MM.1S (cell line): ENCODE measurements at regions not wholly inside any gene's neighbourhood (a gene's known extent, or its start where the extent isn't known, plus 50 kb on each side); places are given as distances from the start of the nearest gene placed in this dataset.

Source experiments
- DNase-seq: peaks from one replicate; pipeline ENCODE4 v3.0.0-alpha.2; 2015
- H2AFZ ChIP-seq: fragments of 300-600 bp; sonication (generic); 2 replicates; pipeline ENCODE4 v1.6.0; 2016; ENCODE audit warnings: antibody characterized with exemption, low read length
- H3F3A ChIP-seq: fragments of 300-600 bp; sonication (generic); 2 replicates; pipeline ENCODE4 v1.6.1; 2016; ENCODE audit warnings: mild to moderate bottlenecking, antibody characterized with exemption, low read length, moderate library complexity, mixed read lengths; ENCODE audit not compliant: insufficient read depth
- H3K27ac ChIP-seq: fragments of 300-600 bp; sonication (generic); 2 replicates; pipeline ENCODE4 v1.5.1; 2016; ENCODE audit warnings: mild to moderate bottlenecking, low read length
- H3K27me3 ChIP-seq: fragments of 300-600 bp; sonication (generic); replicated peaks from 2 replicates; pipeline ENCODE4 v1.6.0; 2016; ENCODE audit warnings: low read length; ENCODE audit not compliant: insufficient read depth
- H3K36me3 ChIP-seq: fragments of 300-600 bp; sonication (generic); replicated peaks from 2 replicates; pipeline ENCODE4 v1.6.1; 2016; ENCODE audit warnings: mild to moderate bottlenecking, low read length, mixed read lengths; ENCODE audit not compliant: insufficient read depth
- H3K4me1 ChIP-seq: fragments of 300-600 bp; sonication (generic); 2 replicates; pipeline ENCODE4 v1.6.1; 2016; ENCODE audit warnings: low read length, mixed read lengths
- H3K4me2 ChIP-seq: fragments of 300-600 bp; sonication (generic); 2 replicates; pipeline ENCODE4 v1.6.0; 2016; ENCODE audit warnings: low read depth, low read length
- H3K4me3 ChIP-seq: fragments of 300-600 bp; sonication (generic); 2 replicates; pipeline ENCODE4 v1.5.1; 2016; ENCODE audit warnings: low read length, mixed read lengths
- H3K79me2 ChIP-seq: fragments of 300-600 bp; sonication (generic); 2 replicates; pipeline ENCODE4 v1.6.1; 2016; ENCODE audit warnings: mixed run types, low read length, mixed read lengths
- H3K9ac ChIP-seq: fragments of 300-600 bp; sonication (generic); 2 replicates; pipeline ENCODE4 v1.6.1; 2016; ENCODE audit warnings: low read length, mixed read lengths
- H3K9me2 ChIP-seq: fragments of 300-600 bp; sonication (generic); replicated peaks from 2 replicates; pipeline ENCODE4 v1.6.1; 2016; ENCODE audit warnings: mild to moderate bottlenecking, low read length, mixed read lengths; ENCODE audit not compliant: insufficient read depth
- H3K9me3 ChIP-seq: fragments of 300-600 bp; sonication (generic); replicated peaks from 2 replicates; pipeline ENCODE4 v1.6.1; 2016; ENCODE audit warnings: mild to moderate bottlenecking, low read length, mixed read lengths; ENCODE audit not compliant: insufficient read depth
- H4K20me1 ChIP-seq: fragments of 300-600 bp; sonication (generic); 2 replicates; pipeline ENCODE4 v1.6.1; 2016; ENCODE audit warnings: mild to moderate bottlenecking, low read length, moderate library complexity, mixed read lengths; ENCODE audit not compliant: insufficient read depth
- EZH2 ChIP-seq: fragments of 300-600 bp; sonication (generic); optimal IDR thresholded peaks from 2 replicates; pipeline ENCODE3; 2017; ENCODE audit warnings: low read depth, mild to moderate bottlenecking, antibody characterized with exemption, low read length, mixed read lengths
- EZH2phosphoT487 ChIP-seq: fragments of 300-600 bp; sonication (generic); IDR thresholded peaks from 2 replicates; pipeline ENCODE4 v1.6.1; 2018; ENCODE audit warnings: antibody characterized with exemption, low read length
- TF ChIP-seq, protein P1 (sequence below): fragments of 300-600 bp; sonication (generic); IDR thresholded peaks from 2 replicates; pipeline ENCODE4 v1.5.1; 2016; ENCODE audit warnings: antibody characterized with exemption, low read length, mixed read lengths

DNA sequence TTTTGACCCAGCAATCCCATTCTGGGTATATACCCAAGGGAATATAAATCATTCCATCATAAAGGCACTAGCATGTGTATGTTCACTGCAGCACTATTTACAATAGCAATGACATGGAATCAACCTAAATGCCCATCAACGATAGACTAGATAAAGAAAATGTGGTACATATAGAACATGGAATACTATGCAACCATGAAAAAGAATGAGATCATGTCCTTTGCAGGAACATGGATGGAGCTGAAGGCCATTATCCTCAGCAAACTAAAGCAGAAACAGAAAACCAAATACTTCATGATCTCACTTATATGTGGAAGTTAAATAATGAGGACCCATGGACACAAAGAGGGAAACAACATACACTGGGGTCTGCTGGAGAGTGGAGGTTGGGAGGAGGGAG is 58.0 kb upstream of the STARD3NL start:
- Histone ChIP-seq H3K36me3 (no peaks in the 10 kb centered on the region), H3K27ac (no peak overlapping the region), H2AFZ (no peak overlapping the region), H3F3A (no peaks in the 10 kb centered on the region), H3K9me2 (no peaks in the 10 kb centered on the region), H3K4me3 (no peak overlapping the region), H3K4me1 (no peaks in the 10 kb centered on the region), H3K4me2 (no peak overlapping the region), H3K9me3 (no peaks in the 10 kb centered on the region), H3K79me2 (no peaks in the 10 kb centered on the region), H4K20me1 (no peaks in the 10 kb centered on the region), H3K27me3 (no peaks in the 10 kb centered on the region), H3K9ac (no peak overlapping the region)
- DNase-seq: no peak
- TF ChIP-seq EZH2: no peak
- no peak for TF ChIP-seq EZH2phosphoT487
- TF ChIP-seq, protein P1, sequence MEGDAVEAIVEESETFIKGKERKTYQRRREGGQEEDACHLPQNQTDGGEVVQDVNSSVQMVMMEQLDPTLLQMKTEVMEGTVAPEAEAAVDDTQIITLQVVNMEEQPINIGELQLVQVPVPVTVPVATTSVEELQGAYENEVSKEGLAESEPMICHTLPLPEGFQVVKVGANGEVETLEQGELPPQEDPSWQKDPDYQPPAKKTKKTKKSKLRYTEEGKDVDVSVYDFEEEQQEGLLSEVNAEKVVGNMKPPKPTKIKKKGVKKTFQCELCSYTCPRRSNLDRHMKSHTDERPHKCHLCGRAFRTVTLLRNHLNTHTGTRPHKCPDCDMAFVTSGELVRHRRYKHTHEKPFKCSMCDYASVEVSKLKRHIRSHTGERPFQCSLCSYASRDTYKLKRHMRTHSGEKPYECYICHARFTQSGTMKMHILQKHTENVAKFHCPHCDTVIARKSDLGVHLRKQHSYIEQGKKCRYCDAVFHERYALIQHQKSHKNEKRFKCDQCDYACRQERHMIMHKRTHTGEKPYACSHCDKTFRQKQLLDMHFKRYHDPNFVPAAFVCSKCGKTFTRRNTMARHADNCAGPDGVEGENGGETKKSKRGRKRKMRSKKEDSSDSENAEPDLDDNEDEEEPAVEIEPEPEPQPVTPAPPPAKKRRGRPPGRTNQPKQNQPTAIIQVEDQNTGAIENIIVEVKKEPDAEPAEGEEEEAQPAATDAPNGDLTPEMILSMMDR: no peak

DNA sequence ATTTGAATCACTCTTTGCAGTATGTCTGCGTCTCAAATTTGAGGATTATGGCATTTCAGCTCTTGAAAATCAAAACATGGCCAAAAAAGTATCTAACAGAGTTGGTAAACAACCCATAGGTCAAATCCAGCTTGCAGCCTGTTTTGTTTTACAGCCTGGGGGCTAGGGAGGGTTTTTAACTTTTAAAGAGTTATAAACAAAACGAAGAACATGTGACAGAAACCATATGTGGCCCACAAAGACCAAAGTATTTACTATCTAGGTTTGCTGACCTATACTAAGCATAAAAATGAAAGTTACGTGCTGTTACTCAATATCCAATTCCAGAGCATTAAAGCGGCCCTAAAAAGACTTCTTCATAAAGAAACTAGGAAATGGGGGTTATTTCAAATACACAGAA is 55.5 kb upstream of the STARD3NL start:
- no peak for TF ChIP-seq EZH2phosphoT487
- TF ChIP-seq EZH2: no peak
- TF ChIP-seq, protein P1: no peak
- H3K27me3 ChIP-seq: no peaks in the 10 kb centered on the region
- H3K4me1 ChIP-seq: no peaks in the 10 kb centered on the region
- no peaks in the 10 kb centered on the region for H3K9me3 ChIP-seq
- H3K4me3 ChIP-seq: no peak overlapping the region
- H3K79me2 ChIP-seq: no peaks in the 10 kb centered on the region
- no peak overlapping the region for H3K9ac ChIP-seq
- H3K27ac ChIP-seq: no peak overlapping the region
- no peak for DNase-seq
- H2AFZ ChIP-seq: no peak overlapping the region
- no peak overlapping the region for H3K4me2 ChIP-seq
- H3F3A ChIP-seq: no peaks in the 10 kb centered on the region
- no peaks in the 10 kb centered on the region for H3K9me2 ChIP-seq
- no peaks in the 10 kb centered on the region for H4K20me1 ChIP-seq
- H3K36me3 ChIP-seq: no peaks in the 10 kb centered on the region

DNA sequence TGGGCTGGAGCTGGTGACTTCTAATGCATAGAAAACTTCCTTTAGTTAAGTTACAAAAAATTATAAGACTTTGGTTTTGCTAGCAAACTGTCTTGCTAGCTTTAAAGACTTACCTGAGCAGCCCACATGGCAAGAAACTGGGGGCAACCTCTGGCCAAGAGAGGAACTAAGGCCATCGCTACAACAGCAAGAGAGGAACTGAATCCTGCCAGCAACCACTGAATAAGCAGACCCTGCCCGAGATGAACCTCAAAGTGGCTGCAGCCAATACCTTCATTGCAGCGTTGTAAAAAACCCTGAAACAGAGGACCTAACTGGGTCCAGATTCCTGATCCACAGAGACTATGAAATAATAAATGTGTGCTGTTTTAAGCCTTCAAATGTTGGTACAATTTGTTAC is 54.6 kb upstream of the STARD3NL start:
- Histone ChIP-seq H4K20me1 (no peaks in the 10 kb centered on the region), H3K4me3 (no peak overlapping the region), H2AFZ (no peak overlapping the region), H3F3A (no peaks in the 10 kb centered on the region), H3K4me1 (no peaks in the 10 kb centered on the region), H3K27me3 (no peaks in the 10 kb centered on the region), H3K36me3 (no peaks in the 10 kb centered on the region), H3K27ac (no peak overlapping the region), H3K9me2 (no peaks in the 10 kb centered on the region), H3K9ac (no peak overlapping the region), H3K4me2 (no peak overlapping the region), H3K9me3 (no peaks in the 10 kb centered on the region), H3K79me2 (no peaks in the 10 kb centered on the region)
- no peak for DNase-seq
- TF ChIP-seq, protein P1: no peak
- TF ChIP-seq EZH2: no peak
- no peak for TF ChIP-seq EZH2phosphoT487
